AG04450 (cell line): ENCODE measurements at regions not wholly inside any gene's neighbourhood (a gene's known extent, or its start where the extent isn't known, plus 50 kb on each side); places are given as distances from the start of the nearest gene placed in this dataset.

ENCODE experiments used
- CTCF ChIA-PET: fragments of 300-600, 350-600 bp; formaldehyde crosslinking; extraction: SDS; loops from one replicate; lab custom pipeline; 2022; ENCODE audit warnings: antibody characterized with exemption, inconsistent platforms; lab: Charles Lee
- POLR2A ChIA-PET: fragments of 350-600 bp; formaldehyde crosslinking; extraction: SDS; loops from one replicate; lab custom pipeline; 2021; ENCODE audit warnings: antibody characterized with exemption, inconsistent platforms; lab: Yijun Ruan, JAX
- DNase-seq: peaks from one replicate; pipeline ENCODE4 v3.0.0-alpha.2; 2011; ENCODE audit warnings: low read depth, low spot score
- H3K27ac ChIP-seq: one replicate; pipeline ENCODE4 v1.5.1; 2012; ENCODE audit warnings: low read depth, low read length, control low read depth
- H3K27me3 ChIP-seq: one replicate; pipeline ENCODE4 v1.6.0; 2012; ENCODE audit warnings: low read length; ENCODE audit not compliant: control insufficient read depth, insufficient read depth
- H3K4me3 ChIP-seq: 2 replicates; pipeline ENCODE4 v1.5.1; 2011; ENCODE audit warnings: mild to moderate bottlenecking, low read depth, low read length, control low read depth
- H3K9me3 ChIP-seq: 2 replicates; pipeline ENCODE4 v1.5.1; 2012; ENCODE audit warnings: low read length; ENCODE audit not compliant: control insufficient read depth, insufficient read depth
- CTCF ChIP-seq: IDR thresholded peaks from 2 replicates; pipeline ENCODE4 v1.5.1; 2011; ENCODE audit warnings: low read depth, low read length, control low read depth, inconsistent platforms

GRCh38 chr1:29504196-29504595 lies 267.9 kb downstream of the PTPRU start:
- ChIA-PET CTCF (interaction anchor here (0.6 to 0.9 kb wide), 2 partner anchors 200 to 217 kb away, joined by 3 to 5 read pairs; no protein-coding TSS in a partner anchor), POLR2A (no interaction called here)
- no peak for DNase-seq

GRCh38 chr1:29502911-29503840 lies 266.9 kb downstream of the PTPRU start:
- TF ChIP-seq CTCF: no peak
- CTCF ChIA-PET: no interaction called here
- no peaks in the 10 kb centered on the region for H3K9me3 ChIP-seq

More at GRCh38 chr1:29504196-29504595, 267.9 kb downstream of the PTPRU start:
- no peak overlapping the region for H3K27ac ChIP-seq
- peaks cover 38% of the 10 kb centered on the region for H3K27me3 ChIP-seq
- TF ChIP-seq CTCF: no peak
- H3K9me3 ChIP-seq: no peaks in the 10 kb centered on the region
- no peak overlapping the region for H3K4me3 ChIP-seq

GRCh38 chr1:29502225-29502910 lies 266.0 kb downstream of the PTPRU start:
- no peak overlapping the region for H3K4me3 ChIP-seq
- no peak overlapping the region for H3K27ac ChIP-seq
- H3K9me3 ChIP-seq: no peaks in the 10 kb centered on the region
- peaks cover 36% of the 10 kb centered on the region for H3K27me3 ChIP-seq
- ChIA-PET CTCF (no interaction called here), POLR2A (no interaction called here)
- TF ChIP-seq CTCF: no peak
- DNase-seq: no peak

More at GRCh38 chr1:29502911-29503840, 266.9 kb downstream of the PTPRU start:
- POLR2A ChIA-PET: no interaction called here
- DNase-seq: no peak
- H3K4me3 ChIP-seq: no peak overlapping the region
- H3K27ac ChIP-seq: no peak overlapping the region
- H3K27me3 ChIP-seq: peaks cover 36% of the 10 kb centered on the region

GRCh38 chr1:29501227-29501976 lies 265.1 kb downstream of the PTPRU start:
- no peak for DNase-seq
- no peak for TF ChIP-seq CTCF
- Histone ChIP-seq H3K27ac (no peak overlapping the region), H3K27me3 (peaks cover 33% of the 10 kb centered on the region), H3K9me3 (no peaks in the 10 kb centered on the region), H3K4me3 (no peak overlapping the region)
- CTCF ChIA-PET: no interaction called here
- POLR2A ChIA-PET: no interaction called here
